ENCODE measurements at regions not wholly inside any gene's neighbourhood (a gene's known extent, or its start where the extent isn't known, plus 50 kb on each side); places are given as distances from the start of the nearest gene placed in this dataset.

DNA sequence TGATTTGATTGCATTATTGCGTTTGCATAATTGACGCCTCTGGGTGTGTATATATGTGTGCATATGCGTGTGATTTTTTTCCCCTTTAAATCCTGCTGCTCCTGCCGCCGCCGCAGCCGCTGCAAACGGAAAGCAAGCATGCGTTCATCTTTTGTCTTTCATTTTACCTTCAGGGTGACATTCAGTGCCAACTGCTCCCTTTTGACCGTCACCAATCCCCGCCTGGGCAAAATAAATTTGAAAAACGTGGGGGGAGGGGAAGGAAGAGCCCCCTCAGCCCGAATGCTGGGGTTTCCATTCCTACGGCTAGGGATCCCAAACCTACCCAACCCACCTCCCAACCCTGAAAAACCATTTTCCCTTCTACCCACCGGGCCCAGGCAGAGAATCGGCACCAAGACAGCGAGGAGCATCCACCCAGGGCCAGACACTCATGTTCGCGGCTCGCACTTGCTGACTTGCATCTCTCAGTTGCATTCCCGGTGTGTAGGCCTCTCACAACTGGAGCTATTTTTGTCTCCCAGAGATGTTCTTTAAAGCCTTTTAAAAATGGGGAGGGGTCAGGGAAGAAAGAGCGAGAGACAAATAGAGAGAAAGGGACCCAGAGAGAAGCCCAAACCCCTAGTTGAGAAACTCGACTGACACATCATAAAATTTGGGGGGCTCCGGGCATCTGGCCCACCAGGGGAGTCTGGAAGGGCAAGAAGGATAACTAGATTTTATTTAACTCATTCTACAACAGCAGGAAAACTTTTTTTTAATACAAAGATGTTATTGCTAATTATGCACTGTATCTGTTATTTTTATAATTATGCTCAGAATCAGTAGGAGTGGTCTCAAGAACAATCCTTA is 367.1 kb upstream of the ESRRG start:
- Histone ChIP-seq H4K20me1 (ENCODE audit: insufficient read depth) (no peaks in the 10 kb centered on the region), H3K9me3 (ENCODE audit: low read depth) (no peaks in the 10 kb centered on the region), H3K4me1 (ENCODE audit: insufficient read depth) (no peaks in the 10 kb centered on the region), H3K9ac (no peak overlapping the region), H3K27ac (no peak overlapping the region), H3K4me3 (peak overlapping the region; percentile 41; the same call in 1 of the 2 replicates), H3K4me2 (ENCODE audit: unreplicated experiment) (peak overlapping the region; percentile 47), H3K36me3 (ENCODE audit: low read depth) (no peaks in the 10 kb centered on the region), H3K79me2 (ENCODE audit: insufficient read depth) (no peaks in the 10 kb centered on the region), H3K9me2 (ENCODE audit: insufficient read depth) (no peaks in the 10 kb centered on the region), H3F3A (ENCODE audit: insufficient read depth) (no peaks in the 10 kb centered on the region), H2AFZ (peak overlapping the region; percentile 19), H3K27me3 (replicated peaks; ENCODE audit: insufficient read depth) (peaks cover 3% of the 10 kb centered on the region; the same call in 1 of the 2 replicates)
- WGBS, 2 experiments (ENCODE audit: low coverage in 1 of 2, low lambda C conversion rate in 2 of 2, missing lambda C conversion rate in 2 of 2), result 35 to 46% methylated on average over 24 of the region's 24 CpGs
- no peak for DNase-seq
- no peak for TF ChIP-seq EZH2phosphoT487 (IDR thresholded peaks at IDR 0.05; ENCODE audit: insufficient read depth, low read depth)
- TF ChIP-seq EZH2 (IDR thresholded peaks at IDR 0.05; ENCODE audit: insufficient read depth, poor library complexity, severe bottlenecking), result no peak
- in situ Hi-C loops (cut with MboI), result no loop called here

DNA sequence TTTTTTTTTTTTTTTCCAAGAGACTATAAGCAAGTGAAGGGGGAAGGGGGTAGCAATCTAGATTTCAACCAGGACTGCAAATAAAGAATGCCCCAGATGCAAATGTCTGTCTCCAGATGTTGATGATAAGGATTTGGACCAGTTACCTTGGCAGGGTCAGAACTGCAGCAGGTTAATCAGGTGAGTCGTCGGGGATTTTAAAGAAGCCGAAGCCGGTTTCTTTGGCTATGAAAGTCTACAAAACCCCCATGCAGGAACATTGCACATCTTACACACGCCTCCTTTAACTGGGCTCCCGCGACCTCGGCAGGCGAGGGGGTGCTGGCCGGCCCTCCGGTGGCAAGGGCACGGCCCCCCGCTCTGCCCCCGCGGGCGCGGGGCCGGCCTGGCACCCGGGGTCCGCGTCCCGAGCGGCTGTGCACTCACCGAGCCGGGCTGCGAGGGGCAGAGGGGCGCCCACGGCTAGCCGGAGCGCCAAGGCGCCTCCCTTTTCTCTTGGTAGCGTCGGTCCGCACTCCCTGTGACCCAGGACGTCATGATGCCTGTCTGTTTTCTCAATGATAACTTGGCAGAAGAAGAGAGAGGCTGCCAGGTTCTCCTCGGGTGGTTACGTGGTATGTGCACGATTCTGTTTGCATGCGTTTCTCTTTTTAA is 366.3 kb upstream of the ESRRG start:
- H3K4me1 ChIP-seq (ENCODE audit: insufficient read depth), result no peaks in the 10 kb centered on the region
- H3K4me3 ChIP-seq, result peak overlapping the region; percentile 41; the same call in 1 of the 2 replicates
- H3K9me2 ChIP-seq (ENCODE audit: insufficient read depth), result no peaks in the 10 kb centered on the region
- H3K9me3 ChIP-seq (ENCODE audit: low read depth), result no peaks in the 10 kb centered on the region
- H3K27me3 ChIP-seq (replicated peaks; ENCODE audit: insufficient read depth), result peaks cover 3% of the 10 kb centered on the region; the same call in 1 of the 2 replicates
- H3K79me2 ChIP-seq (ENCODE audit: insufficient read depth), result no peaks in the 10 kb centered on the region
- no peaks in the 10 kb centered on the region for H3K36me3 ChIP-seq (ENCODE audit: low read depth)
- peak; percentile 24 for DNase-seq
- peak overlapping the region; percentile 41; the same call in 1 of the 2 replicates for H2AFZ ChIP-seq
- H3K4me2 ChIP-seq (ENCODE audit: unreplicated experiment), result peak overlapping the region; percentile 47
- WGBS, 2 experiments (ENCODE audit: low coverage in 1 of 2, low lambda C conversion rate in 2 of 2, missing lambda C conversion rate in 2 of 2), result 5 to 9% methylated on average over 16 to 38 of the region's 39 CpGs
- in situ Hi-C loops (cut with MboI), result no loop called here
- H3K9ac ChIP-seq, result no peak overlapping the region
- no peaks in the 10 kb centered on the region for H3F3A ChIP-seq (ENCODE audit: insufficient read depth)
- TF ChIP-seq EZH2phosphoT487 (IDR thresholded peaks at IDR 0.05; ENCODE audit: insufficient read depth, low read depth) (no peak), EZH2 (IDR thresholded peaks at IDR 0.05; ENCODE audit: insufficient read depth, poor library complexity, severe bottlenecking) (no peak)
- no peaks in the 10 kb centered on the region for H4K20me1 ChIP-seq (ENCODE audit: insufficient read depth)
- no peak overlapping the region for H3K27ac ChIP-seq

- no peaks in the 10 kb centered on the region for H3K36me3 ChIP-seq (ENCODE audit: low read depth)
- H3K9me2 ChIP-seq (ENCODE audit: insufficient read depth), result no peaks in the 10 kb centered on the region
- H3K4me1 ChIP-seq (ENCODE audit: insufficient read depth), result no peaks in the 10 kb centered on the region
- H3K79me2 ChIP-seq (ENCODE audit: insufficient read depth), result no peaks in the 10 kb centered on the region
- no peaks in the 10 kb centered on the region for H4K20me1 ChIP-seq (ENCODE audit: insufficient read depth)
- no peak overlapping the region for H3K4me2 ChIP-seq (ENCODE audit: unreplicated experiment)
- H3F3A ChIP-seq (ENCODE audit: insufficient read depth), result no peaks in the 10 kb centered on the region
- H3K9me3 ChIP-seq (ENCODE audit: low read depth), result no peaks in the 10 kb centered on the region
- in situ Hi-C loops (cut with MboI), result no loop called here
- no peak for TF ChIP-seq EZH2phosphoT487 (IDR thresholded peaks at IDR 0.05; ENCODE audit: insufficient read depth, low read depth)
- TF ChIP-seq EZH2 (IDR thresholded peaks at IDR 0.05; ENCODE audit: insufficient read depth, poor library complexity, severe bottlenecking), result no peak
- WGBS, 2 experiments (ENCODE audit: low coverage in 1 of 2, low lambda C conversion rate in 2 of 2, missing lambda C conversion rate in 2 of 2), result 66 to 69% methylated on average over 12 to 13 of the region's 13 CpGs
- H3K27me3 ChIP-seq (replicated peaks; ENCODE audit: insufficient read depth), result peaks cover 3% of the 10 kb centered on the region; the same call in 1 of the 2 replicates
- no peak overlapping the region for H3K27ac ChIP-seq
- H3K9ac ChIP-seq, result no peak overlapping the region
- no peak overlapping the region for H3K4me3 ChIP-seq
- no peak overlapping the region for H2AFZ ChIP-seq
- no peak for DNase-seq
Observed at GRCh38 chr1:217088521-217089284, 365.5 kb upstream of the ESRRG start.

DNA sequence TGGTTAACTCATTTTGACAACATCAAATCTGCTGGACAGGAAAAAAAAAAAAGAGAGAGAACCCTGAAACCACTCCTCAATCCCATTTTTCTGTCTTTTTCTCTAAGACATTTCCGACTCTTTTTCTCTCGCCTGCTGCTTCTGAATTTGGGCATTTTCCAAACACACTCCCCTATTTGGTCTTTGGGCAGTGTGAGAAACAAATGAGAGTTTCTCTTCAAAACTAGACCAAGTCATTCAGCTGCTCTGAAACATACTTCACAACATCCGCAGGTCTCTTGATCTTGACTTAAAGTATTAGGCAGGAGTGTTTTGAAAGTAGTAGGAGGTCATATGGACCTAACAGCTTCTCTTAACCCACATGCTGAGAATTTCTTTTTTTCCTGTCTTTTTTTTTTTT is 364.8 kb upstream of the ESRRG start:
- Histone ChIP-seq H2AFZ (no peak overlapping the region), H3K4me2 (ENCODE audit: unreplicated experiment) (no peak overlapping the region), H3K9me3 (ENCODE audit: low read depth) (no peaks in the 10 kb centered on the region), H3K36me3 (ENCODE audit: low read depth) (no peaks in the 10 kb centered on the region), H3K9me2 (ENCODE audit: insufficient read depth) (no peaks in the 10 kb centered on the region), H3K4me1 (ENCODE audit: insufficient read depth) (no peaks in the 10 kb centered on the region), H4K20me1 (ENCODE audit: insufficient read depth) (no peaks in the 10 kb centered on the region), H3K27ac (no peak overlapping the region), H3K27me3 (replicated peaks; ENCODE audit: insufficient read depth) (peaks cover 3% of the 10 kb centered on the region; the same call in 1 of the 2 replicates), H3K9ac (no peak overlapping the region), H3F3A (ENCODE audit: insufficient read depth) (no peaks in the 10 kb centered on the region), H3K79me2 (ENCODE audit: insufficient read depth) (no peaks in the 10 kb centered on the region), H3K4me3 (no peak overlapping the region)
- TF ChIP-seq EZH2phosphoT487 (IDR thresholded peaks at IDR 0.05; ENCODE audit: insufficient read depth, low read depth) (no peak), EZH2 (IDR thresholded peaks at IDR 0.05; ENCODE audit: insufficient read depth, poor library complexity, severe bottlenecking) (no peak)
- in situ Hi-C loops (cut with MboI), result no loop called here
- no peak for DNase-seq
- WGBS, 2 experiments (ENCODE audit: low coverage in 1 of 2, low lambda C conversion rate in 2 of 2, missing lambda C conversion rate in 2 of 2), result 55% methylated on average over 3 of the region's 3 CpGs

Data from GM23248 (cell line).